H1 (cell line): ENCODE measurements at regions not wholly inside any gene's neighbourhood (a gene's known extent, or its start where the extent isn't known, plus 50 kb on each side); places are given as distances from the start of the nearest gene placed in this dataset.

Experiments
- BRCA1 ChIP-seq: IDR thresholded peaks from 2 replicates; pipeline ENCODE4 v1.6.1; 2012; ENCODE audit warnings: low read depth, low read length, improper control_type of control experiment
- E2F6 ChIP-seq: IDR thresholded peaks from 2 replicates; pipeline ENCODE4 v1.6.1; 2012; ENCODE audit warnings: inconsistent platforms
- KDM1A ChIP-seq: fragments of 200-600, 300-600 bp; sonication (generic); IDR thresholded peaks from 2 replicates; pipeline ENCODE4 v1.7.1; 2016; ENCODE audit warnings: mild to moderate bottlenecking, low read length, borderline replicate concordance
- KDM4A ChIP-seq: IDR thresholded peaks from one replicate; pipeline ENCODE4 v1.7.1; 2012; ENCODE audit warnings: low read depth, mild to moderate bottlenecking, moderate library complexity, low read length, inconsistent platforms; ENCODE audit not compliant: severe bottlenecking
- SIRT6 ChIP-seq: IDR thresholded peaks from one replicate; pipeline ENCODE4 v1.7.1; 2012; ENCODE audit warnings: low read length, inconsistent platforms
- TAF1 ChIP-seq: IDR thresholded peaks from 2 replicates; pipeline ENCODE4 v1.6.1; 2011; ENCODE audit warnings: mild to moderate bottlenecking, low read depth, low read length
- TAF7 ChIP-seq: optimal IDR thresholded peaks from 2 replicates; pipeline ENCODE3; 2011; ENCODE audit warnings: low read depth, mild to moderate bottlenecking, inconsistent platforms, low read length, moderate library complexity, borderline replicate concordance

GRCh38 chr9:16309469-16310271, 560.8 kb downstream of the BNC2 start (continued):
- TF ChIP-seq KDM4A (no peak), KDM1A (no peak), TAF1 (no peak), TAF7 (no peak), E2F6 (no peak), SIRT6 (no peak), BRCA1 (no peak)
